Small intestine (tissue), 7 donors: ENCODE measurements at regions not wholly inside any gene's neighbourhood (a gene's known extent, or its start where the extent isn't known, plus 50 kb on each side); places are given as distances from the start of the nearest gene placed in this dataset.
"Not testable (repeated sequence)": the region's sequence is repeated elsewhere in the genome, so short reads cannot be mapped to it uniquely, and the experiment has no call there.

Experiments
- DNase-seq, 2 donors: peaks; one replicate each; pipeline versions ENCODE4 v3.0.0 to v3.0.0-alpha.2; 2013
- FAIRE-seq: peaks from 2 replicates; lab custom pipeline; 2012; peaks lifted over from hg19 to GRCh38; lab: Jason Lieb, UNC
- H3K27ac ChIP-seq, 3 donors: one replicate each; pipeline ENCODE4 v1.5.1; 2013; ENCODE audit warnings: low read length in 2 of 3, mild to moderate bottlenecking in 2 of 3, control low read depth in 1 of 3, inconsistent platforms in 1 of 3, low read depth in 1 of 3, moderate library complexity in 1 of 3
- H3K27me3 ChIP-seq, 3 donors: one replicate each; pipeline ENCODE4 v1.6.1; 2013; ENCODE audit warnings: low read length in 3 of 3, inconsistent platforms in 1 of 3; ENCODE audit not compliant: control insufficient read depth in 3 of 3, insufficient read depth in 3 of 3
- H3K36me3 ChIP-seq, 3 donors: one replicate each; pipeline ENCODE4 v1.6.1; 2013; ENCODE audit warnings: low read length in 3 of 3, inconsistent platforms in 1 of 3, low read depth in 1 of 3, mild to moderate bottlenecking in 1 of 3, moderate library complexity in 1 of 3; ENCODE audit not compliant: control insufficient read depth in 3 of 3, insufficient read depth in 2 of 3
- H3K4me1 ChIP-seq, 3 donors: one replicate each; pipeline ENCODE4 v1.6.1; 2013; ENCODE audit warnings: low read length in 2 of 3, inconsistent platforms in 1 of 3, low read depth in 1 of 3, mild to moderate bottlenecking in 1 of 3, moderate library complexity in 1 of 3; ENCODE audit not compliant: control insufficient read depth in 3 of 3, insufficient read depth in 2 of 3
- H3K4me3 ChIP-seq, 3 donors: one replicate each; pipeline ENCODE4 v1.5.1; 2013; ENCODE audit warnings: low read length in 3 of 3, control low read depth in 1 of 3, inconsistent platforms in 1 of 3, low read depth in 1 of 3, mild to moderate bottlenecking in 1 of 3, moderate library complexity in 1 of 3
- H3K9me3 ChIP-seq, 2 donors: one replicate each; pipeline ENCODE4 v1.6.1; 2013; ENCODE audit warnings: low read depth in 1 of 2, low read length in 1 of 2; ENCODE audit not compliant: control insufficient read depth in 2 of 2, insufficient read depth in 1 of 2
- WGBS, 3 donors: extraction: QIAGEN DNeasy Blood & Tissue Kit; methylation state at CpG; one replicate each; pipeline ENCODE4 v1.1.7; 2013; 5-methylcytosine and 5-hydroxymethylcytosine counted together
- donor health status: healthy with polysubstance abuse.
- donor health status: control.
- donor health status: control.
- donor health status: Bipolar disorder and iron deficiency.
- donor health status: healthy.

- not testable (repeated sequence) for H3K4me3 ChIP-seq
These were observed 90.1 kb upstream of the GARIN1A start for GRCh38 chr7:128581825-128582561.

GRCh38 chr7:128586715-128587114 lies 85.4 kb upstream of the GARIN1A start:
- not testable (repeated sequence) for H3K4me3 ChIP-seq, H3K4me1 ChIP-seq, H3K27ac ChIP-seq, H3K27me3 ChIP-seq, DNase-seq, H3K9me3 ChIP-seq
- H3K36me3 ChIP-seq = peaks cover 0 to 18% (median 6%) of the 10 kb centered on the region in 3 donors
- peak; percentile 19 for FAIRE-seq

More at GRCh38 chr7:128581825-128582561, 90.1 kb upstream of the GARIN1A start:
- H3K9me3 ChIP-seq, H3K4me1 ChIP-seq, DNase-seq, H3K27ac ChIP-seq, FAIRE-seq, H3K27me3 ChIP-seq: not testable (repeated sequence)
- WGBS, 3 donors = 78 to 85% (median 83%) methylated on average over 2 of the region's 2 CpGs
- peaks cover 0 to 14% (median 6%) of the 10 kb centered on the region in 3 donors for H3K36me3 ChIP-seq

GRCh38 chr7:128591705-128592104 lies 80.4 kb upstream of the GARIN1A start:
- Histone ChIP-seq H3K4me1 (no peaks in the 10 kb centered on the region), H3K36me3 (peaks cover 0 to 17% (median 5%) of the 10 kb centered on the region in 3 donors), H3K4me3 (no peak overlapping the region), H3K27me3 (no peaks in the 10 kb centered on the region), H3K27ac (no peak overlapping the region), H3K9me3 (no peaks in the 10 kb centered on the region)
- FAIRE-seq (no peak), DNase-seq (no peak)
- WGBS, 3 donors = 84 to 96% (median 96%) methylated on average over 5 of the region's 5 CpGs

DNA sequence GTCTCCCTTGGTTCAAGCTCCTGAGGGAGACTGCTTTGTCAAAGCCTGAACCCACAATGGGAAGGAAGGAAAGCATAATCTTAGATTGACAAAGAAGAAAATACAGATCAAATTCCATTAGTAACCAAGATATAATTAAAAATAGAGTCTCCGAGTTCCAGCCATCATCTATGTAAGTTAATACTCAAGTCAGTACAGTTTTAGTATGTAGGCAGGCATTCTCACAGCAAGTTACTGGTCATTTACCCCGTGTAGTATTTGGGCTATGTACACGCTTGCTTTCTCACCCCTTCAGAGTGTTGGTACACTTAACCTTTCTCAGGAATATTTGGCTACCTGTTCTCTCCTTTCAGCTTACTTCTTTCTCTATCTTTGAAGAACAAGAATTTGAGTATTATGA lies 79.9 kb upstream of the GARIN1A start:
- FAIRE-seq, H3K27me3 ChIP-seq, H3K27ac ChIP-seq, H3K9me3 ChIP-seq, H3K4me3 ChIP-seq, H3K4me1 ChIP-seq, DNase-seq: not testable (repeated sequence)
- WGBS, 3 donors = 94 to 100% (median 100%) methylated on average over 2 of the region's 3 CpGs
- peaks cover 0 to 17% (median 5%) of the 10 kb centered on the region in 3 donors for H3K36me3 ChIP-seq

DNA sequence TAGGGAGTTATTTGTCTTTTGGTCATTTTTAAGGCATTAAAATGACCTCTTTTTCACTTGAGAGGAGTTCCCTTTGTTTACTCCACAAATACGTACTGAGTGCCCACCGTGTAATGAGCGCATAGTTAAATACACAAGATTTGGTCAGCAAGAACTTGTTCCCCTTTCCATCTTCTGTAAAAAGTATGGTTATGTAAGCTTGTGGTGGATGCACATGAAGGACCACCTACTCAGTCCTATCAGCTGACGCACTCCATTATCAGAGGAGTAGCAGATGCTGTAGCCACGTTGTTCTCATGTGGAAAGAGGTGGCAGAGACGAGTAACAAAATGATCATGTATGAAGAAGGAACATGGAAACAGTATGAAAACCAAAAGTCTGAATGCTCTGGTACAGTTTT lies 78.0 kb upstream of the GARIN1A start:
- H3K4me1 ChIP-seq, DNase-seq, H3K4me3 ChIP-seq, FAIRE-seq, H3K27ac ChIP-seq, H3K27me3 ChIP-seq, H3K9me3 ChIP-seq: not testable (repeated sequence)
- peaks cover 0 to 15% (median 5%) of the 10 kb centered on the region in 3 donors for H3K36me3 ChIP-seq
- 83 to 89% (median 88%) methylated on average over 6 of the region's 6 CpGs for WGBS, 3 donors

DNA sequence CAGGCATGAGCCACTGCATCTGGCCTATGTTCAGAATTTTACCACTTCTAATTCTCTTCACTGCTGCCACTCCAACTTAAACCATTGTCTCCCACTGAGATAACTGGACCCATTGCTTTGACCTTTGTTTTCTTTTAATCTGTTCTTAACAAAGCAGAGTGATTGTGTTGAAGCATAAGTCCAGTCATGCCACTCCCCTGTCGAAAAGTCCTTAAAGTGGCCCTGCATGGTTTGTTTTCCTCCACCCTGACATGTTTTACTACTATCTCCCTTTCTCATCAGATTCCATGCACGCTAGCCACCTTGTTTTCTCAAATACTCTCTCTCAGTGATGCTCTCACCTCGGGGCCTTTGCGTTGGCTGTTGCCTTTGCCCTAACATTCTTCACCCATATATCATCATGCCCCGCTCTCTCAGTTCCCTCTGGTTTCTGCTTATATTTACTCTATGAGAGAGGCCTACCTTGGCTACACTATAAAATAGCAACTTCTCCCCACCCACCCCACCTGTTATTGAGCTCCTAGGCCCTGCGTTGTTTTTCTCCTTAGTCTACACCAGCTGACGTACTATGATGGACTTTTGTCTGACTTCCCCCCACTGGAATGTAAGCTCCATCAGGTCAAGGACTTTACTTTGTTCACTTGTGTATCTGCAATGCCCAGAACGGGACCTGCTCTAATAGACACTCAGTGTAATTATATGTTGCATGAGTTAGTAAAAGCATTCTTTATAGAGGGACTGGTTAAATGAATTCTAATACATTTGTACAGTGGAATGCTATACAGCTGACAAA lies 75.6 kb upstream of the GARIN1A start:
- DNase-seq = not testable (repeated sequence)

DNA sequence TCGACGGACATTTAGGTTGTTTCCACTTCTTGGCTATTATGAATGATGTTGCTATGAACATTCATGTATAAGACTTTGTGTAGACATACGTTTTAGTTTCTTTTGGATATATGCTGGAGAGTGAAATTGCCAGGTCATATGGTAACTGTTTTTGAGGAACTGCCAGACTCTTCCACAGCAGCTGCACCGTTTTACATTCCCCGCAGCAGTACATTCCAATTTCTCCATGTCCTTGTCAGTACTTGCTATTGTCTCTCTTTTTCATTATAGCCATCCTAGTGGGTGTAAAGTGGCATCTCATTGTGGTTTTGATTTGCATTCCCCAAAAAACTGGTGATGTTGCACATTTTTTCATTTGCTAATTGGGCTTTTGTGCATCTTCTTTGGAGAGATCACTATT lies 73.1 kb upstream of the GARIN1A start:
- not testable (repeated sequence) for H3K27ac ChIP-seq, H3K27me3 ChIP-seq, H3K4me1 ChIP-seq, H3K4me3 ChIP-seq, H3K9me3 ChIP-seq, DNase-seq, FAIRE-seq
- WGBS, 3 donors = 78 to 91% (median 86%) methylated on average over 5 of the region's 5 CpGs
- peaks cover 0 to 14% (median 0%) of the 10 kb centered on the region in 3 donors for H3K36me3 ChIP-seq

More for the DNA sequence above, 75.6 kb upstream of the GARIN1A start:
- H3K9me3 ChIP-seq, H3K4me1 ChIP-seq, H3K4me3 ChIP-seq, FAIRE-seq, H3K27ac ChIP-seq, H3K27me3 ChIP-seq: not testable (repeated sequence)
- H3K36me3 ChIP-seq = peaks cover 0 to 17% (median 5%) of the 10 kb centered on the region in 3 donors
- WGBS, 3 donors = 87 to 91% (median 90%) methylated on average over 8 of the region's 8 CpGs

DNA sequence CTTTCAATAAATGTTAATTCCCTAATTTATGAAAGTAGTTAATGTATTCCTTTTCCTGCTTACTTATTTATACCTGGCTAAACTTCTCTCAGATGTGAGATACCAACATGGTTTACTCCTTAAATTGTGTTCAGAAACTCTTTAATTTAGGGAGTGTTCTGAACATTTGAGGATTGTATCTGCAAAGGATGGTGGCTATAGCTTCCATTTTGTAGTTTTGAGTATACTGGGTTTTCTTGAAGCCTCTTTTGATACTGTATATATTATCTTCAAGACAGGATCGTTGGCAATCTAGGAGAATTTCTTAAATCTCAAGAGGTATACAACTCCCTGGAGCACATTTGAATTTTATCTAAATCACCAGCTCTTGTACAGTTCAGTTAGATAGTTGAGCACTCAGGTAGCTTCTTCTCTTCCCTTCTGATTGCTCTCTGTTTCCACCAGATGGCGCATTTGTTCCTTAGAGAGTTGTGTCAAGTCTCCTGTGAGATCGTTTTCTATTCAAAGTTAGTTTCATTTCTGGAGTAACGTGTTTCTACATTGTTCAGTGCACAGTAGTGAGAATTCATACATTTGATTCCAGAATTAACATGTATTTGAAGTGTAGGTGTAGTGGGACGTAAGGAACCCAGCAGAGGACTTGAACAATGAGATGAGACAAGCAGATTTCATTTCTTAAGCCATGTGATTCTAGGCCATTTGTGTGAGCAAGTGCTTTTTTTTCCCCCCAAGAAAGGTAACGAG lies 63.2 kb upstream of the GARIN1A start:
- H3K9me3 ChIP-seq, H3K27ac ChIP-seq, FAIRE-seq, H3K4me1 ChIP-seq, H3K27me3 ChIP-seq, H3K4me3 ChIP-seq: not testable (repeated sequence)
- peak; percentile 53 to 55 for DNase-seq
- WGBS, 3 donors = 9 to 17% (median 17%) methylated on average over 6 of the region's 6 CpGs
- H3K36me3 ChIP-seq = peaks cover 0 to 27% (median 0%) of the 10 kb centered on the region in 3 donors
